ENCODE measurements at regions not wholly inside any gene's neighbourhood (a gene's known extent, or its start where the extent isn't known, plus 50 kb on each side); places are given as distances from the start of the nearest gene placed in this dataset.

- no peak for TF ChIP-seq SIN3A (IDR thresholded peaks at IDR 0.05; ENCODE audit: borderline replicate concordance, insufficient read depth, low read length)
- no peak for TF ChIP-seq TAF1 (IDR thresholded peaks at IDR 0.05; ENCODE audit: borderline replicate concordance, insufficient read depth, low read length)
- no peak for TF ChIP-seq REST (IDR thresholded peaks at IDR 0.05; ENCODE audit: insufficient read depth in 1 of 2, low read depth in 2 of 2, low read length in 2 of 2)
- no peak for TF ChIP-seq POLR2AphosphoS5 (IDR thresholded peaks at IDR 0.05; ENCODE audit: low read depth, low read length)
- no peak for TF ChIP-seq FOXP2 (optimal IDR thresholded peaks at IDR 0.05; ENCODE audit: borderline replicate concordance, extremely low read depth, extremely low read length, insufficient read depth)
Measured at GRCh38 chr20:60092729-60093128, 134.5 kb downstream of the CDH26 start.

GRCh38 chr20:60095456-60095855 is 137.2 kb downstream of the CDH26 start:
- TF ChIP-seq POLR2AphosphoS5 (IDR thresholded peaks at IDR 0.05; ENCODE audit: low read depth, low read length) (no peak), REST (IDR thresholded peaks at IDR 0.05; ENCODE audit: insufficient read depth in 1 of 2, low read depth in 2 of 2, low read length in 2 of 2) (no peak), SIN3A (IDR thresholded peaks at IDR 0.05; ENCODE audit: borderline replicate concordance, insufficient read depth, low read length) (no peak)

- TF ChIP-seq SIN3A (IDR thresholded peaks at IDR 0.05; ENCODE audit: borderline replicate concordance, insufficient read depth, low read length) = no peak
Measured at GRCh38 chr20:60096166-60096565, 137.9 kb downstream of the CDH26 start.

GRCh38 chr20:60097285-60097684 is 139.1 kb downstream of the CDH26 start:
- TF ChIP-seq TAF1 (IDR thresholded peaks at IDR 0.05; ENCODE audit: borderline replicate concordance, insufficient read depth, low read length) = no peak

- TF ChIP-seq POLR2AphosphoS5 (IDR thresholded peaks at IDR 0.05; ENCODE audit: low read depth, low read length) = no peak
- no peak for TF ChIP-seq FOXP2 (optimal IDR thresholded peaks at IDR 0.05; ENCODE audit: borderline replicate concordance, extremely low read depth, extremely low read length, insufficient read depth)
- TF ChIP-seq REST (IDR thresholded peaks at IDR 0.05; ENCODE audit: insufficient read depth in 1 of 2, low read depth in 2 of 2, low read length in 2 of 2) = no peak
- no peak for TF ChIP-seq SIN3A (IDR thresholded peaks at IDR 0.05; ENCODE audit: borderline replicate concordance, insufficient read depth, low read length)
- no peak for TF ChIP-seq TAF1 (IDR thresholded peaks at IDR 0.05; ENCODE audit: borderline replicate concordance, insufficient read depth, low read length)
Measured at GRCh38 chr20:60100780-60101179, 142.6 kb downstream of the CDH26 start.

- TF ChIP-seq SIN3A (IDR thresholded peaks at IDR 0.05; ENCODE audit: borderline replicate concordance, insufficient read depth, low read length) (no peak), FOXP2 (optimal IDR thresholded peaks at IDR 0.05; ENCODE audit: borderline replicate concordance, extremely low read depth, extremely low read length, insufficient read depth) (no peak), POLR2AphosphoS5 (IDR thresholded peaks at IDR 0.05; ENCODE audit: low read depth, low read length) (no peak), TAF1 (IDR thresholded peaks at IDR 0.05; ENCODE audit: borderline replicate concordance, insufficient read depth, low read length) (no peak), REST (IDR thresholded peaks at IDR 0.05; ENCODE audit: insufficient read depth in 1 of 2, low read depth in 2 of 2, low read length in 2 of 2) (no peak)
Measured at GRCh38 chr20:60101201-60101890, 143.1 kb downstream of the CDH26 start.

All from PFSK-1 (cell line).